ENCODE measurements at regions not wholly inside any gene's neighbourhood (a gene's known extent, or its start where the extent isn't known, plus 50 kb on each side); places are given as distances from the start of the nearest gene placed in this dataset.

GRCh38 chr5:75952963-75953362, 130.2 kb upstream of the SV2C start:
- TF ChIP-seq CTCF (IDR thresholded peaks at IDR 0.05) (no peak), EZH2 (IDR thresholded peaks at IDR 0.05) (no peak), EZH2phosphoT487 (IDR thresholded peaks at IDR 0.05) (no peak)
- no peak overlapping the region for H3K9ac ChIP-seq

GRCh38 chr5:75952291-75952690, 130.9 kb upstream of the SV2C start:
- H4K20me1 ChIP-seq (ENCODE audit: low read depth), result no peaks in the 10 kb centered on the region
- H3K4me2 ChIP-seq, result no peak overlapping the region
- Mint-ChIP-seq H3K27ac (no peak overlapping the region), H3K27me3 (ENCODE audit: insufficient read depth, low read depth) (peaks cover 5% of the 10 kb centered on the region), H3K9me3 (peaks cover 6% of the 10 kb centered on the region), H3K4me1 (peaks cover 8% of the 10 kb centered on the region), H3K4me3 (no peak overlapping the region), H3K36me3 (no peaks in the 10 kb centered on the region)
- H3K27ac ChIP-seq, result no peak overlapping the region
- H2AFZ ChIP-seq (replicated peaks), result no peak overlapping the region
- no peak overlapping the region for H3K4me3 ChIP-seq
- no peak for DNase-seq (ENCODE audit: low spot score)
- no peaks in the 10 kb centered on the region for H3K9me3 ChIP-seq (ENCODE audit: low read depth)
- H3K27me3 ChIP-seq, result no peaks in the 10 kb centered on the region
- H3K9ac ChIP-seq, result no peak overlapping the region
- H3K36me3 ChIP-seq, result no peaks in the 10 kb centered on the region
- no peaks in the 10 kb centered on the region for H3F3A ChIP-seq (ENCODE audit: low read depth)
- H3K4me1 ChIP-seq, result no peaks in the 10 kb centered on the region
- no peaks in the 10 kb centered on the region for H3K79me2 ChIP-seq (ENCODE audit: low read depth)
- no peak for TF ChIP-seq CTCF (IDR thresholded peaks at IDR 0.05)

More at GRCh38 chr5:75952963-75953362, 130.2 kb upstream of the SV2C start:
- H3K27ac Mint-ChIP-seq, result no peak overlapping the region
- peaks cover 8% of the 10 kb centered on the region for H3K4me1 Mint-ChIP-seq
- Histone ChIP-seq H2AFZ (replicated peaks) (no peak overlapping the region), H3K4me2 (no peak overlapping the region), H3F3A (ENCODE audit: low read depth) (no peaks in the 10 kb centered on the region), H3K9me3 (ENCODE audit: low read depth) (no peaks in the 10 kb centered on the region), H4K20me1 (ENCODE audit: low read depth) (no peaks in the 10 kb centered on the region), H3K4me3 (no peak overlapping the region), H3K4me1 (no peaks in the 10 kb centered on the region), H3K27ac (no peak overlapping the region), H3K36me3 (no peaks in the 10 kb centered on the region), H3K27me3 (no peaks in the 10 kb centered on the region), H3K79me2 (ENCODE audit: low read depth) (no peaks in the 10 kb centered on the region)
- DNase-seq (ENCODE audit: low spot score), result no peak
- H3K36me3 Mint-ChIP-seq, result no peaks in the 10 kb centered on the region
- no peak overlapping the region for H3K4me3 Mint-ChIP-seq
- peaks cover 5% of the 10 kb centered on the region for H3K27me3 Mint-ChIP-seq (ENCODE audit: insufficient read depth, low read depth)
- peaks cover 6% of the 10 kb centered on the region for H3K9me3 Mint-ChIP-seq

- H3K9me3 ChIP-seq (ENCODE audit: low read depth), result no peaks in the 10 kb centered on the region
- no peak overlapping the region for H3K27ac ChIP-seq
- H3K27ac Mint-ChIP-seq, result no peak overlapping the region
- TF ChIP-seq EZH2phosphoT487 (IDR thresholded peaks at IDR 0.05) (no peak), CTCF (IDR thresholded peaks at IDR 0.05) (no peak), EZH2 (IDR thresholded peaks at IDR 0.05) (no peak)
- H3K9me3 Mint-ChIP-seq, result peaks cover 3% of the 10 kb centered on the region
- no peak overlapping the region for H3K9ac ChIP-seq
- H2AFZ ChIP-seq (replicated peaks), result no peak overlapping the region
- no peaks in the 10 kb centered on the region for H3K27me3 ChIP-seq
- H3K4me1 ChIP-seq, result no peaks in the 10 kb centered on the region
- H3K4me1 Mint-ChIP-seq, result peaks cover 8% of the 10 kb centered on the region
- no peaks in the 10 kb centered on the region for H3K79me2 ChIP-seq (ENCODE audit: low read depth)
- H3K4me2 ChIP-seq, result no peak overlapping the region
- no peaks in the 10 kb centered on the region for H3K36me3 Mint-ChIP-seq
- H3K36me3 ChIP-seq, result no peaks in the 10 kb centered on the region
- no peak overlapping the region for H3K4me3 ChIP-seq
- H3F3A ChIP-seq (ENCODE audit: low read depth), result no peaks in the 10 kb centered on the region
- peaks cover 5% of the 10 kb centered on the region for H3K27me3 Mint-ChIP-seq (ENCODE audit: insufficient read depth, low read depth)
- H4K20me1 ChIP-seq (ENCODE audit: low read depth), result no peaks in the 10 kb centered on the region
- DNase-seq (ENCODE audit: low spot score), result no peak
- H3K4me3 Mint-ChIP-seq, result no peak overlapping the region
Observed at GRCh38 chr5:75951716-75952115, 131.5 kb upstream of the SV2C start.

GRCh38 chr5:75951158-75951557, 132.0 kb upstream of the SV2C start:
- H3K9me3 Mint-ChIP-seq, result peaks cover 2% of the 10 kb centered on the region
- H3K27me3 Mint-ChIP-seq (ENCODE audit: insufficient read depth, low read depth), result peaks cover 5% of the 10 kb centered on the region
- Histone ChIP-seq H3K9me3 (ENCODE audit: low read depth) (no peaks in the 10 kb centered on the region), H3K4me3 (no peak overlapping the region), H3K9ac (no peak overlapping the region), H3K4me2 (no peak overlapping the region), H4K20me1 (ENCODE audit: low read depth) (no peaks in the 10 kb centered on the region), H3K79me2 (ENCODE audit: low read depth) (no peaks in the 10 kb centered on the region), H3K27ac (no peak overlapping the region), H2AFZ (replicated peaks) (no peak overlapping the region), H3K27me3 (no peaks in the 10 kb centered on the region), H3K36me3 (no peaks in the 10 kb centered on the region), H3K4me1 (no peaks in the 10 kb centered on the region), H3F3A (ENCODE audit: low read depth) (no peaks in the 10 kb centered on the region)
- peaks cover 8% of the 10 kb centered on the region for H3K4me1 Mint-ChIP-seq
- no peaks in the 10 kb centered on the region for H3K36me3 Mint-ChIP-seq
- DNase-seq (ENCODE audit: low spot score), result no peak
- H3K4me3 Mint-ChIP-seq, result no peak overlapping the region
- TF ChIP-seq CTCF (IDR thresholded peaks at IDR 0.05) (no peak), EZH2phosphoT487 (IDR thresholded peaks at IDR 0.05) (no peak), EZH2 (IDR thresholded peaks at IDR 0.05) (no peak)
- no peak overlapping the region for H3K27ac Mint-ChIP-seq

Measured in neural progenitor cell (in vitro differentiated cells).